VCaP (cell line): ENCODE measurements at regions not wholly inside any gene's neighbourhood (a gene's known extent, or its start where the extent isn't known, plus 50 kb on each side); places are given as distances from the start of the nearest gene placed in this dataset.

Experiments
- H3K27ac ChIP-seq: fragments of 450-650 bp; 2 replicates; pipeline ENCODE4 v1.5.1; 2017
- TF ChIP-seq, protein P1 (sequence below): fragments of 450-650 bp; conservative IDR thresholded peaks from 2 replicates; pipeline ENCODE4 v1.5.1; 2017; ENCODE audit warnings: mild to moderate bottlenecking, moderate library complexity

GRCh38 chr13:100809129-100809390 is 134.5 kb upstream of the TMTC4 start:
- no peak overlapping the region for H3K27ac ChIP-seq
- TF ChIP-seq, protein P1, sequence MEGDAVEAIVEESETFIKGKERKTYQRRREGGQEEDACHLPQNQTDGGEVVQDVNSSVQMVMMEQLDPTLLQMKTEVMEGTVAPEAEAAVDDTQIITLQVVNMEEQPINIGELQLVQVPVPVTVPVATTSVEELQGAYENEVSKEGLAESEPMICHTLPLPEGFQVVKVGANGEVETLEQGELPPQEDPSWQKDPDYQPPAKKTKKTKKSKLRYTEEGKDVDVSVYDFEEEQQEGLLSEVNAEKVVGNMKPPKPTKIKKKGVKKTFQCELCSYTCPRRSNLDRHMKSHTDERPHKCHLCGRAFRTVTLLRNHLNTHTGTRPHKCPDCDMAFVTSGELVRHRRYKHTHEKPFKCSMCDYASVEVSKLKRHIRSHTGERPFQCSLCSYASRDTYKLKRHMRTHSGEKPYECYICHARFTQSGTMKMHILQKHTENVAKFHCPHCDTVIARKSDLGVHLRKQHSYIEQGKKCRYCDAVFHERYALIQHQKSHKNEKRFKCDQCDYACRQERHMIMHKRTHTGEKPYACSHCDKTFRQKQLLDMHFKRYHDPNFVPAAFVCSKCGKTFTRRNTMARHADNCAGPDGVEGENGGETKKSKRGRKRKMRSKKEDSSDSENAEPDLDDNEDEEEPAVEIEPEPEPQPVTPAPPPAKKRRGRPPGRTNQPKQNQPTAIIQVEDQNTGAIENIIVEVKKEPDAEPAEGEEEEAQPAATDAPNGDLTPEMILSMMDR, result no peak

DNA sequence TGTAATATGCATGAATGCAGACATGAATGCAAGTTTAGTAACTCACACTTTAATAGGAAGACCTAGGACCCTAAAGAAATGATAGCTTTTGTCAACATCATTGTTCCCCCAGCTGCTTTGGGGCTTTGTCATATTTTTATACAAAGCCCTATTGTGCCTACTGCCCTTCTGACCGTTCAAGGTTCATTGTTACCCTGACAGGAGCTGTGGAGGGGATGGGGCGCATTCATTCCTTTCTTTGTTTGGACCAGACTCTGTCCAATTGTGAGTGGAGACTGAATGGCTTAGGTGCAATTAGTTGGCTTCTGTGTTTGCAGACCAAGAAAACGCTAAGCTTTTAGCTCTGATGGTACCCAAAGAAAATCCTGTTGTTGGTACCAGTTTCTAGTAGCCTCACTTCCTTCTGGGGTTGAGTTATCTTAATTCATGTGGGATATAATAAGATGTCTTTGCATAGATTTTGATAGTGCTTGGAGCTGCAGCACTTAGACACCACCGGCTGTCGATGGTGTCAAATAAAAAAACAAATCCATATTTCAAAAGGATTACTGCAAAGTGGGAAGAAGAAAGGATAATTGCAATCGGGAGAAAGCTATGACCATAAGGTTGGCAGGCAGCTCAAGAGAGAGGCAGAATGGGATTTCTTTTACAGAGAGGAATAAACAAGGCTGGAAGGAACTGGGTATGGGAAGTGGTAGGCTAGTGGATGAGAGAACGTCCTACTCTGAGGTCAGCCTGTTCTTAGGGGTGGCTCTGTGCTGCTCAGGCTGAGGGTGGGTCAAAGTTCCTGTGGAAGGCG is 133.9 kb upstream of the TMTC4 start:
- H3K27ac ChIP-seq, result no peak overlapping the region
- TF ChIP-seq, protein P1, result no peak

DNA sequence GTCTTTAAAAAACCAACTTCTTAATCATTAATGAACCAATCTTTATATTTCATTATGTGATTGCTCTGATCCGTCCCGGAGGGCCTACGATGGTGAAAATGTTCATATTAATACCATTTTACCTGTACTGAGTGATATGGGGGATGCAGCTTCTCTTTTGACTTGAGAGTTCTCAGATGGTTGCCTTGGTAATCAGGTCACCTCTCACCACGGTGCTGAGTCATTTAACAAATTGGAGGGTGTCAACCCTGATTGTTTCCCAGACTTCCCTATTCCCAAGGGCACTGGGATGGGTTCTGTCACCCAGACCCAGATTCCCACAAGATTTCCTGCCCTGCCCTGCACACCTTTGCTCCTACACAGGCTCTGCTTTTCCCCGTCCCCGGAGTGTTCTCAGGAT is 128.5 kb upstream of the TMTC4 start:
- H3K27ac ChIP-seq, result no peak overlapping the region
- TF ChIP-seq, protein P1, result no peak

DNA sequence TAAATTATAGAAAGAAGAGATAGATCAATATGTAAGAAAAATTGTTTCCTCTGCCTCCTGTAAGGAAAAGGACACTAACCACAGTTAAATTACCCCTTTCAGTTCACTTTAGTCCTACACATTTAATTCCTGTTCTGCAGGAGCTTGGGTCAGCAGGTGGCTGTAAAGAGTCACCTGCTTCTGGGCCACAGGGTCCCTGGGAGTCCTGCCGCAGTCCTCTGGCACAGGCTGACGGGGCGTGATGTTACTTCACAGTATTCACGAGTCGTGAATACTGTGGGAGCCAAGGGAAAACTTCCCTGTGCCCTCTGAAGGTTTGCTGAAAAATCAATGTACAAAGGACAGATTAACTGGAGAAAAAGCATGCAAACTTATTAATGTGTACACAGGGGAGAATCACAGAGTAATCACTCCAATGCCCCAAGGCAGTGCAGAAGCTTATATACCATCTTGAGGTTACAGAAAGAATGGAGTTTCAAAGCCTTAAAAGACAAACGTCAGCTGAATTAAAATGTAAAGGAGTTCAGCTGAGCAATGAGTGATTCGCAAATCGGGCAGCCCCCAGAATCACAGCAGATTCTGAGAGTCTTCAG is 125.8 kb upstream of the TMTC4 start:
- H3K27ac ChIP-seq, result no peak overlapping the region
- TF ChIP-seq, protein P1, result no peak

DNA sequence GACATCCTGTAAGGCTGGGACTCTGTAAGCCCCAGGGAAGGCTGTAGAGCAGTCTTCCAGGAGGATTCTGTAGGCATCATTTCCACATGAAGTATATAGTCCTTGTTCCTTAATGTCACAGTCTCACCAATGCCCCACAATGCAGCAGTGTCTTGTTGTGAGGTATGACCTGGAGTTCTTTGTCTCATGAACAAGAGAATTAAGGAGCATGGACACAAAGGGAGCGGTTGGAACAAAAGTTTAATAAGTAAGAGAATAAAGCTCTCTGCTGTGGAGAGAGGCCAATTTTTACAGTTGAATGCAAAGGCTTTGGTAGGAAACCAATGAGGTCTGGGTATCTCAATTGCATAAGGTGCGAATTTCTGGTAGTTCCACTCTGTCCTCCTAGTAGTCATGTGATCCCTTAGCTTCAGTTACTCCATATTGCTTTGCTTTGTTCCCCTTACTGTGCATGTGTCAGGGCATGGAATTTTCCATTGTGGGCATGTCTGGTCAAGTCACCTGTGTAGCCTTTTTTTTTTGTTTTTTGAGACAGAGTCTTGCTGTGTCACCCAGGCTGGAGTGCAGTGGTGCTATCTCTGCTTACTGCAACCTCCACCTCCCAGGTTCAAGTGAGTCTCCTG is 124.3 kb upstream of the TMTC4 start:
- TF ChIP-seq, protein P1, result no peak

DNA sequence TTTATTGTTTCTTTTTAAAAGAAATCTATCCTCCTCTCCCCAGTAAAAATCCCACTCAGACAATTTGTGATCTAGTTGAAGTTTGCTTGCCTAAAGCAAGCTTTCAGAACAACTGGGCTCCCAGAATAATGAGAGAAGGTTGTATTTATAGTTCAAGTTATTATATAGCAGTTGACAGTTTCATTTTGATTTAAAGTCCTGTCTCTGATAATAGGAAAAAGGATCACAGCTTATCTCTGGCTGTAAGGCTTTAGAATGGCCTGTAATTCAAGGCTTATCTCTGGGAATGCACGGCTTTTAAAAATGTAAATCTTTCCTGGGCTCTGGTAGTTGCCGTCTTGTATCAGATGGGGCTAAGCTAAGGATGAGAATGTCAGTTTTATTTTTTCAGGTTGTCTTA is 123.3 kb upstream of the TMTC4 start:
- TF ChIP-seq, protein P1, result no peak
- peak overlapping the region; percentile 49 for H3K27ac ChIP-seq

More for the DNA sequence above, 124.3 kb upstream of the TMTC4 start:
- peak overlapping the region; percentile 49 for H3K27ac ChIP-seq

GRCh38 chr13:100796463-100796862 is 121.9 kb upstream of the TMTC4 start:
- TF ChIP-seq, protein P1, result no peak
- H3K27ac ChIP-seq, result peak overlapping the region; percentile 49; the same call in 1 of the 2 replicates
